GM19397 (cell line): ENCODE measurements at regions not wholly inside any gene's neighbourhood (a gene's known extent, or its start where the extent isn't known, plus 50 kb on each side); places are given as distances from the start of the nearest gene placed in this dataset.

Source experiments
- ATAC-seq: cut with Tn5 transposase; IDR thresholded peaks from one replicate; pipeline ENCODE4 v1.9.1; 2021; ENCODE audit warnings: mild to moderate bottlenecking, moderate library complexity; ENCODE audit not compliant: unreplicated experiment

DNA sequence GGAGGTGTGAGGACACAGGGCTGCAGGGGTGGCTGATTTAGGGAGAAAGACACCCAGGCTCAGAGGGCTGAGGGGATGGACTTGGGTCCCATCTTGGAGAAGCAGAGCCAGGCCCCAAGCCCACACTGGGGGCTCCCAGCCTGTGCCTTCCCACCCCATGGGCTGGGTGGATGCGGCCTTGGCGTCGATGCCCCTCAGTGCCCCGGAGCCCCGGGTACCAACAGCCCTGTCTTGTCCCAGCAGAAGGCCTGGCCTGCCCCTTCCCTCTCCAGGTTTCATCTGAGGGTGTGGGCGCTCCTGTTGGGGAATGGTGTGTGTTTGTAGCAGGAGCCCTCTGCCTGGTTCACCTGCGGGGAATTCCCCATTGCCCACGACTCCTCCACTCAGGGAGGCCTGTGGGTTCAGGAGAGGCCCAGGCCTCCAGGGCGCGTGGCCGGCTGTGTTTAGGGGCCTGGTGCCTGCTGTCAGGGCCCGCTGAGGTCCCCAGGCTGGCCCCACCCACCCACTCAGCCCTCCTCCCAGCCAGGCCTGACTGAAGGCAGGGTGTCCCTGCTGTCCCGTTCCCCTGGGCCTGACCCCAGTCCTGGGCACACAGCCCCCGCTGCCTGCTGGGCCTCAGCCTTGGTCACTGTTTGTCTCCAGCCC is 51.1 kb upstream of the BEGAIN start:
- no peak for ATAC-seq

DNA sequence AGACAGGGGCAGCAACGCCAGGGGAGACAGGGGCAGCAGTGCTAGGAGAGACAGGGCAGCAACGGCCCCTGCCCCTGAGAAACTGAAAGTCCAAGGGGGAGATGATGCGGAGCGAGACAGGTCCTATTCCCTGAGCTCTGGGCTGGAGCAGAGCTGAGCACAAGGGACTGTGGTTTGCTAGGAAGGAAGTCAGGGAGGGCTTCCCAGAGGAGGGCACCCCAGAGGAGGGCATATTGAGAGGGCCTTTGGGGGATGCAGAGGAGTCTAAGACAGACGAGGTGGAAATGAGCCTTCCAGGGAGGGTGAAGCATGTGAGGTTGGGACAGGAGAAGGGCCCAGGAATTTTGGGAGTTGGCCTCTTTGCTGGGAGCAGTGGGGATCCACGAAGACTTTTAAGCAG is 52.1 kb upstream of the BEGAIN start:
- ATAC-seq, result no peak

DNA sequence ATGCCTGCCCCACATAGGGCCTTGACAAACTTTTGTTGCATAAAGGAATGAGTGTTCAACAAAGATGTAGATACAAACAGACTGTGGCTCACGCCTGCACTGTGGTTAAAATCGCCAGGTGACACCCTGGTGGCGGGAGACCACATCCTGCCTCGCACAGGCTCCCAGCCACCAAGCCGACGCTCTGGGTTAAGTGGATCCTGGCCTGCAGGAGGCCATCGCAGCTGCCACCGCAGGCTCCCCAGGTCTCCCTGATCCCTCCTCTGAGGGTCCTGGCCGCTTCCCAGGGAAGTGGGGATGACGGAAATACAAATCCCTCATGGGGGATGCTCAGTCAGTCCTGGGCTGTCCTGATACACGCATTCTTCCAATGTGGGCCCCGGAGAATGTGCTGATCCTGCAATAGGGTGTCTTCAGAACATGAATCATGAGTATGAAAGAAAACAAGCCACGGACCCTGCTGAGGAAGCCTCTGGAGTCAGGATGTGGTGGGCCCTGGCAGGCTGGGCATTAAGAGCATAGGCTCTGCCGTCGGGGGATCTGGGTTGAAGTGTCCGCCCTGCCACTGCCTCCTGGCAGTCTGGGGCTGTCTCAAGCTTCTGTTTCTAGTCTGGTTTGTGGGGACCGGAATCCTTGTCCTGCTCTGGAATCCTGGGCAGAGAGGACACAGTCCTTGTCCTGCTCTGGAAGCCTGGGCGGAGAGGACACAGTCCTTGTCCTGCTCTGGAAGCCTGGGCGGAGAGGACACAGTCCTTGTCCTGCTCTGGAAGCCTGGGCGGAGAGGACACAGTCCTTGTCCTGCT is 53.5 kb upstream of the BEGAIN start:
- ATAC-seq, result peak; percentile 94

DNA sequence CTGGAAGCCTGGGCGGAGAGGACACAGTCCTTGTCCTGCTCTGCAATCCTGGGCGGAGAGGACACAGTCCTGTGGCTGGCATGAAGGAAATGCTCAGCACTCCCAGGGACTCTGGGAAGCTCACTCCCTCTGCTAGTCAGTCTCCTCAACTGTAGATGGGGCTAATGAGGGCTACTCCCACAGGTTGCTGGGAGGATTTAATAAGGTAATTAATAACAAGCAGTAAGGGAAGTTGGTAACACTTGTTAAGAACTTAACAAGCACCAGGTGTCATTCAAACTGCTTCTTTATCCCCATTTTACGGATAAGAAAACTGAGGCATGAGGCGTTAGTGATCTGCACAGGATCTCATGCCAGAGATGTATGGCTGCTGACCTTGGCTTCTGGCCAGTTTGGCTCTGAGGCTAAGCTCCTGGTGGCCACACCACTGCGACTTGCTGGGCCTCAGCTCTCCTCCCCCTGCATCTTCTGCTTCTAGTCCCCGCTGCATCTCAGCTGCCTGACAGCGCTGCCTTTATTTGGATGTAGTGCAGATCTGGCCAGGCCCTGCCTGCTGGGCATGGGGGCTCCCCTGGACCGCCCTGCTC is 54.1 kb upstream of the BEGAIN start:
- no peak for ATAC-seq

DNA sequence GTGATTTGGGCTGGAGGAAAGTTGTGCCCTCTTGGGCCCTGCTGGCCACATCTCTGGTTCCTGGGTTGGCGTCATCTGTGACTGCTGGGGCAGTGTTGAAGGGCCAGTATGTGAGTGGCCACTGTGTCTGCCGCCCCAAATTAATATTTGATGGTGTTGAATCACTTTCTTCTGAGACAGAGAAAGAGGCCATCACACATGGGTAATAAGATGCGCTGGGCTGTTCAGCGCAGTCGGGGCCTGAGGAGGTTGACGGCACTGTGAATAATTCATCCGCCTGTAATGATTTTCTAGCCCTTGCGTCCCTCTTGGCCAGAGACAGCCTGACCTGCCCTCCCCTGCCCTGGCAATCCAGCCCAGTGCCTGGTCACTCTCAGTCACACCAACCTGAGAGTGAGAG is 56.2 kb upstream of the BEGAIN start:
- no peak for ATAC-seq

DNA sequence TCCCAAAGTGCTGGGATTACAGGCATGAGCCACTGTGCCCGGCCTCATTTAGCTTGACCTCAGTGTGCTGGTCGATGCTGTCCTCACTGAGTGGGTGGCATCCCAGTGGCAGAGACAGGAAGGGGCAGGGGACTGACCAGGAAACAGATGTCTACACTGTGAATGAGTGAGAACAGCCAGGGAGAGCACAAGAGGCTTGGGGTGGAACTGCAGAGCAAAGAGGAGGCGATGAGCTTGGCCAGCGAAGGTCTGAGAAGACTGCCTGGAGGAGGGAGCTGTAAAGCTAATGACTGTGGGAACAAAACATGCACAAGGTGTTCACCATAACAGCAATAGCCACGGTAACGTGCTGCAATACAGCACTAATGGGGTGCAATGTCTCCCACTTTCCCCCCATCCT is 57.2 kb upstream of the BEGAIN start:
- no peak for ATAC-seq

DNA sequence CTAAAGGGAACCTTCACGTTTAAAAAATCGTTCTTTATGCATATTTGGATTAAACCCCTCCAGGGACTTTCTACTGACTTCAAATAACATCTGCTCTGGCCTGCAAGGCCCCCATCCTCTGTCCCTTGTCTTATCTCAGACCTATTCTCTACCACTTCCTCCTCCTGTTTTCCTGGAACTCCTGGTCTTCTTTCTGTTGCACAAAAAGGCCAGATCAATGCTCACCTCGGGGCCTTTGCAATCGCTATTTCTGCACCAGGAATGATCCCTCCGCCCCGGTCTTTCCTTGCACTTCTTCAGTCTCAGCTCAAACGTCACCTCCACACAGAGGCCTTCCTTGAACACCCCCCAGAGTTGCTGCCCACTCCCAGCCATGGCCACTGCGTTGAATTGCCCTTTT is 57.6 kb upstream of the BEGAIN start:
- no peak for ATAC-seq

DNA sequence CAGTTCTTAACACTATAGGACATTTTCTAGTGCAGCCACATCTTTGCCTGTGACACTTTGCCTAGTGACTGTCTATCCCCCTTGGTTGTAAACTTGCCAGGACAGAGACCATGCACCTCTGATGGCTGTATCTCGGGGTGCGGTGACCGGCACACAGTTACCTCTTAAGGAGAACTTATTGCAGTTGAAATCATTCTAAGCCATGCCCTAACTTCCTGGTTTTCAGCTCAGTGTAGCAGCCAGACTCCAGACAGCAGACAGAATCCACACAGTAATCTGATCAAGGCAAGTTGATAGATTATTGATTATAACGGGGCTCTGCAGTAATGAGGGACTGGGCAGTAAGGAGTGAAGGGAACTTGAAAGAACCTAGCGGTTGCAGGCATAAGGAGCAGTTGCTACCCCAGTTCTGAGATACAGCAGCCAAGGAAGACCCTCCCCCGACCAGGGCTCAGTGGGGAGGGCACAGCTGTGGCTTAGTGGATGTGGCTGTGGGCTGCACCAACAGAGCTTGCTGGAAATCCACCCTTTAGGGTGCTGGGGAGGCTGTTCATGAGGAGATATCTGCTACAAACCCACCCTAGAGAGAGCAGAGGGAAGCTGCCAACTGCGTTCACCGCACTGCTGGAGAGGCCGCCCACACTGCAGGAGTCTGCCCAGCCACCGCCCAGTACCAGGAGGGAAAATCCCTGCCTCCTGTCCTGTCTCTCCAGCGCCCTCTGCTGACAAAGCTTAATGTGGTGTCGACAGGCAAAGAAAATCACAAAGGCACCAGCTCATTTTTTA is 58.2 kb upstream of the BEGAIN start:
- no peak for ATAC-seq

DNA sequence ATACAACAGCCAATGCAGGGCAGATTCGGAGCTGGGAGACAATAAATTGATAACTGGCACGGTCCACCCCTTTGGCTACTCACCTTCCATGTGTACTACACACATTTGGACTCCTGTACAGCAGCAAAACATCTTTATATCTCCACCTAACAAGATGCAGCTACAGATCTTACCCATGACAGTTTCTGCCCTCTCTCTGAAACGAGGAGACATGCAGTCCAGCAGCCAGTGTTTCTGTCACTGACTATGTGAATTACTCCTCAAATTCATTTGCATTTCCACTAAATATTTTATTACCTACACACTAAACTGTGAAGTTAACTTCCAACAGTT is 58.7 kb upstream of the BEGAIN start:
- ATAC-seq, result no peak

DNA sequence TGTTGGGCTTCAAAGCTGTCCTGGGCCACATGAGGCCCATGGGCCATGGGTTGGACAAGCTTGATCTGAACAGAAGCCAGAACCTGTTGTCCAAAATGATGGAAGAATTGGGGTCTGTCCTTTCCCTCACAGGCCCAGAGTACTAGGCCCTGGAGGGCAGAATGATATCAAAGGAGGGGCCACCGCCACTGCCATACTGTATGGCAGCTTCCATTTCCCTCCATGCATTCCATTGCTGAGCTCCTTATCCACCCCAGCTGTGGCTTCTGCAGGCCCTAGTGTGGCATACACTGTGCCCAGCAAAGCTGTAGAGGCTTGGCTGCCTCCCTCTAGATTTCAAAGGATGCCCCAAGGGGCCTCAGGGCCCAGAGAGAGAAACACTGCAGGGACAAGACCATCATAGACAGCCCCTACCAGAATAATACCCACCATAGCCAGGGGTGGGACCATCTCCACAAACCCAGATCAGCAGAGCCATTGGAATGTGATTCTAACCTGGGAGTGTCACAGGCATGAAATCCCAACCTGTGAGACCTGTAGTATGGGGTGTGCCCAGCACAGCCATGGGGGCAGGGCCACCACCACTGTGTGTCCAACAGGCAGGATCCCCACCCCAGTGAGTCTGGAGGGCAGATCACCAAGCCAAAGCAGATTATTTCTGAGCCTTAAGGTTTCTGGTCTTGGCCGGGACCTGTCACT is 61.4 kb upstream of the BEGAIN start:
- no peak for ATAC-seq

DNA sequence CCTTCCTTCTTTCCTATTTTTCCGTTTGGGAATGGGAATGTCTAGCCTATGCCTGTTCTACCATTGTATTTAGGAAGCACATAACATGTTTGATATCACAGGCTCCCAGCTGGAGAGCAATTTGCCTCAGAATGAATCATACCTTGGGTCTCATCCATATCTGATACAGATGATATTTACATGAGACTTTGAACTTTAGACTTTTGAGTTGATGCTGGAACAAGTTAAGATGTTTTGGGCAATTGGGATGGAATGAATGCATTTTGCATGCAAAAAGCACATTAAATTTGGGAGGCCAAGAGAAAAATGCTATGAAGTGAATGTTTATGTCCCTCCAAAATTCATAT is 61.9 kb upstream of the BEGAIN start:
- ATAC-seq, result no peak

DNA sequence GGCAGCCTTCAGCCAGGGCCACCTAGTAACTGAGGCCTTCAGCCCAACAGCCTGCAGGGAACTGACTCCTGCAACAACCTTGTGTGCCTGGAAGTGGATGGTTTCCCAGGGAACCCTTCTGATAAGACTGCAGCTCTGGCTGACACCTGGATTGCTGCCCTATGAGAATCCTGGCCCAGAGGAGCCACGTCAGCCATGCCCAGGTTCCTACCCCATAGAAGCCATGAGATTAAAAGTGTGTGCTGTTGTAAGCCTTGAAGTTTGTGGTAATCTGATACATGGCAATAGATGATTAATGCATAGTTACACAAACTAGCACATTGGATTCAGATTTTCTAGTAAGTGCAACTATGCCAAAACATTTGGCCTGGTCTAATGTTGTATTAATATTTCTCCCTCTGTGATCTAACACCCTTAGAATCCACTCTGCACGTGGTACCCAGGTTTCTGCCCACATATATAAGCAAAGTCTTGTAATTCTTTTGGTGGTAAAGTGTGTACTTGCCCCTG is 64.8 kb upstream of the BEGAIN start:
- ATAC-seq, result no peak

DNA sequence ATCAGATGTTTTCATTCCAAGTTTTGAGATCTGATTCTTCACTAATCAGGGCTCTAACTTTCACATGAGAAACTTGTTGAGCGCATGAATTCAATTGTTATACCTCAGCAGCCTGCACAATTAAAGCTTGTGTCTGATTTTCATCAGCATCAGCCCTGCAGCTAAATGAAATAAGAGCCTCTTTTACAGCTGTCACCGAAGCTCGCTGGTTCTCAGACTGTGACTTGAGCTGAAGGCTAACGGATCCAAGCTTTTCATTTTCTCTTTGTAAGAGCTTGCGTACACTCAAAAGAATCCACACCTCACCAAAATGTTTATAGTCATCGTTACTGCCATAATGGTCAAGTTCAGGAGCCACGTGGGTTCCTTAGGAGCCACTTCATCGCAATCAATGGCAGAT is 65.5 kb upstream of the BEGAIN start:
- ATAC-seq, result no peak

DNA sequence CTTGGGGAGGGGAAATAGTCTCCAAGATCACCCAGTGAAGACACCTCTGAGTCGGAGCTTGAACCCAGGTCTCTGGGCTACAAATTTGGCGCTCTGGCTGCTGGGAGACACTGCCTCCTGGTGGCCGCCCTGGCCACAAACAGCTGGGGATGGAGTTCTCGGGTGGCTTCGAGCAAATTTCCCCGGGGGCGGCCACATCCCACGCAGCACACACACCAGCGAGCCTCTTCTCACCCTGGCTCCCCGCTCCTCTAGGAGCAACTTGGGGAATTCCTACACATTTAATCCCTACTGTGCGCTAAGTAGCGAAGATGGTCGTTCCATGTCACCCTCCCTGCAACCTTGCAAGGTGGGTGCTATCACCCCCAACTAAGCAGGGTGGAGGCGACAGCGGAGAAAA is 66.2 kb upstream of the BEGAIN start:
- ATAC-seq, result no peak

DNA sequence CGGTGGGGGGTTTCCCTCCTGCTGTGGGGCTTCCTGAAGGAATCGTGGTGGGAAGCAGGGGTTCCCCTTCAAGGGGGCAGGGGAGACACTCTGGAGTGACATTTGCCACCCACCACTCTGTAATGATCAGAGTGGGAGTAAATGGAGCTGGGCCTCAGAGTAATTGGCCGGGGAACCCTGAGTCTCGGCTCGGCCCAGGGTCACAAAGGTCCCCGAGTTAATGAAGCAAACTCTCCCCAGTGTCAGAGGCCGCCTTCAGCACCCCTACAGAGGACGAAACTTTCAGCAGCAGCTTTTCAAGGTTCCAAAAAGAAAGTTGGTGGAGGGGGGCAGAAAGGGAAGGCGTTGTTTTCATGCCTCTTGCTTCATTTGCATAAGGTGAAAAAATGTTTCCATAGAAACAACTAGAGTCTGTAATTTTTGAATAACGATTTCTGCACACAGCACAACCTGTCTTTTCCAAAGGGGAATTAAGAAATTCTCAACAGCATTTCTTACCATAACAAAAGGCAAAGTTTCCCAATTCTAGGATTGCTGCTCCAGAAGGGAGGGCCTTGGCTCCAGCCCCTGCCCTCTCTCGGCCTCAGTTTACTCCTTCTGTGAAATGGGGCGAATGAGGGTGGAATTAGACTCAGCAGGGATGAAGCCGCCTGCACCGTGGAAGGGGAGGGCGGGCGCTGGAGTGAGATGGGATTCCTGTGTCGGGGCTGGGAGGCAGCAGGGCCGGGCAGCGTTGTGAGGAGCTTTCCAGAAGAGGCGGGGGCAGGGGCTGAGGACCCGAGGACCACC is 67.0 kb upstream of the BEGAIN start:
- no peak for ATAC-seq

DNA sequence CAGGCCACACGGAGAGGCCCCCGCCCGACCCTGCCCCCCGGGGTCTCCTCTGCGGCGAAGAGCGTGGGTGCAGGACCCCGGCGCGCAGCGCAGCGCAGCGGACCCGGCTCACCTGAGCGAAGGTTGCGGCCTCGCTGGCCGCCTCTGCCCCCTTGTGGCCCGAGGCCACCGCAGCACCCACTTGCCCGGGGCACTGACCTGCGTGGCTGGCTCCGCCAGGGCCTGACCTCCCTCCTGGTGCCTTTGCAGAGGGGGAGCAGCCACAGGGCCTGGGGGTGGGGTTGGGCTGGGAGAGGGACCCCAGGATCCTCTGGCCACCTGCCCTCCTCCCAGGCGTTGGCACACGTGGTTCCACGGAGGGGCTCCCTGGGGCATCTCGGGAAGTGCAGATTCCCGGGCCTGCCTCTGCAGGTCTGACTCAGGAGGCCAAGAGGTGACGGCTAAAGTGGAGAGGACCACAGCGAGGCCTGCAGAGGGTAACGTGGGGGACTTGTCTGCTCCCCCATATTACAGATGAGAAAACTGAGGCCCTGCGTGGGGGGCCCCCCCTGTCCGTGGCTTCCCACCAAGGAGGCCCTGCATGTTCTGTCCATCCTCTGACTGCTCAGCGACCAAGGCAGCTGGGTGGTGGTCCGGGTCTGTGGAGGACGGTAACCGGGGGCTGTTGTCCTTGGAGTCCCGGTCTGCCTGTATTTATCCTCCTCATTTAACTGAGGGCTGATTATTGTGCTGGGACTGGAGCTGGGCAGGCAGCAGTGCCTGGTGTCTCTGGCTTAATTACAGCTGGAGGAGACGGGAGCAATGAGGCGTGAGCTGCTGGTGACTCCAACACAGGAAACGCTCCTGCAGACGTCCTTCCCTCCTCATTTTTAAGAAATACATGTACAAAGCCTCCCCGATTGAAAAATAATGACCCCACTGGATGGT is 67.9 kb upstream of the BEGAIN start:
- no peak for ATAC-seq

DNA sequence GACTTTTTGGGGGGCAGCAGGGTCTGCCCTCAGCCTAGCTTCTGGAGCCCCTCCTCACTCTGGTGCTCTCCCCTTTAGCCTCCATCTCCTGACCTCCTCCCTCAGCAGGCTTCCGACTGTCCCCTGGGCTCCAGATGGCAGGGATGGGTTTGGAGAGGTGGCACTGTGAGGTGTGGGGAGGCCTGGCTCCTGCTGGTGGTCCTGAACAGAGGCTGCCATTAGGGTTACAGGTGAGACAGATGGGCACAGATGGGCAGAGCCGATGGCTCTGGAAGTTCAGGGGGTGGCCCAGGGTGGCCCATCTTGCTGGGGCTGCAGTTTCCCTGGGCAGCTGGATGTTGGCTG is 68.5 kb upstream of the BEGAIN start:
- no peak for ATAC-seq

DNA sequence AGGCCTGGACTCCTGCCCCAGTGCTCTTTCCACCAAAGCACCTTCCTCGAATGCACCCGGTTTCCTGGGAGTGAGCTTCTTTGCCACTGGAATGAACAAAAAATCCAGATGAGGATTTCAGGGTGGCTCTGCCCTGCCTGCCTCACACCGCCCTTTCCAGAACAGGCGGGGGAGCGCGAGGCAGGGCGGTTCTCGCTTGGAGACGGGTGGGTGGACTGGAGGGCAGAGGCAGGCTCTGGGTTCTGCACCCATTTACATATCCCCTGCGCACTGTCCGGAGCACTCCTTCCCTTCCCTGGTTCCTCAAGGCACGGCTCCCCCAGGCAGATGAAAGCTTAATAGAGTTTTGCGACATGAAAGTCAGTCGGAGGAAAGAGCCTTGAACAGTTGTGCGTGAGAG is 69.7 kb upstream of the DLK1 start:
- no peak for ATAC-seq

DNA sequence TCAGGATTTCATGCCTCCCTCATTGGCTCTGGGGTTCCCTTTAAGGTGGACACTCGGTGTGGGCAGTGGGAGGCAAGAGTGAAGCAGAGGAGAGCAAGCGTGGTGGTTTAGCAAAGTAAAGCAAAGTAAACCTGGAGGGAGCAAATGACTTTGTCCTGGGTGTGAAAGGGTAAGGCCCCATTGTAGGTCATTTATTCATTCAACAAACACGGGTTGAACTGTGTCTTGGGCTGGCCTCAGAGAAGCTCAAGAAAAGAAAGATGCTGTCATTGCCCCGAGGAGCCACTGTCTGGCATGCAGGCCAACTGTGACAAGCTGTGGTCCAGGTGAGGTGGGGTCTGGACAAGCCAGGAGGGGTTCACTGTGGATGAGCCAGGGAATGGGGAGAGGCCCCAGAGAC is 68.9 kb upstream of the DLK1 start:
- no peak for ATAC-seq
